ENCODE measurements at regions not wholly inside any gene's neighbourhood (a gene's known extent, or its start where the extent isn't known, plus 50 kb on each side); places are given as distances from the start of the nearest gene placed in this dataset.

DNA sequence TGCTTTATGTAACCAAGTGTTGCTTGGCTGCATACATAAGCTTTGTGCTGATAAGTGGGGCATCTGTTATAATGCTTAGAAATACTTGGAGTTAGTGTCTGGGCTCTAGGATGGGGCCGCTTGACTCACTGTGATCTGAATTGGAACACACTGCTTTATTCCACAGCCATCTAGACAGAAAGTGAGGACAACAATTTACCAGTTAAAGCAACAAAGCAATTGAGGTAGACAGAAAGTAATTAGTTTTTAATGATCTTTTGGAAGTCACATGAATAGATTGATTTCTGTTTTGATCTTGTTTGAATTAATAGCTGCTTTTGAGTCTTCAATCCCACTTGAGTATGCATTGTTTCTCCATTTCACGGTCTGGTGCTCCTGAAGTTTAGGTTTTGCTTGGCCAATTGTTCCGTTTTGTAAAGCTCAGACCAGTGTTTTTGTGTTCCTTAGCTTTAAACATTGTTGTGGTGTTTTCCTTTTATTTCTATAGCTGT is 157.5 kb downstream of the TRMT11 start:
- H3K27ac Mint-ChIP-seq = no peak overlapping the region
- DNase-seq (ENCODE audit: low spot score, unreplicated experiment) = no peak
- H3K4me3 Mint-ChIP-seq (ENCODE audit: low read depth) = no peak overlapping the region
- H3K36me3 Mint-ChIP-seq (ENCODE audit: insufficient read depth) = no peaks in the 10 kb centered on the region
- TF ChIP-seq, protein P1, sequence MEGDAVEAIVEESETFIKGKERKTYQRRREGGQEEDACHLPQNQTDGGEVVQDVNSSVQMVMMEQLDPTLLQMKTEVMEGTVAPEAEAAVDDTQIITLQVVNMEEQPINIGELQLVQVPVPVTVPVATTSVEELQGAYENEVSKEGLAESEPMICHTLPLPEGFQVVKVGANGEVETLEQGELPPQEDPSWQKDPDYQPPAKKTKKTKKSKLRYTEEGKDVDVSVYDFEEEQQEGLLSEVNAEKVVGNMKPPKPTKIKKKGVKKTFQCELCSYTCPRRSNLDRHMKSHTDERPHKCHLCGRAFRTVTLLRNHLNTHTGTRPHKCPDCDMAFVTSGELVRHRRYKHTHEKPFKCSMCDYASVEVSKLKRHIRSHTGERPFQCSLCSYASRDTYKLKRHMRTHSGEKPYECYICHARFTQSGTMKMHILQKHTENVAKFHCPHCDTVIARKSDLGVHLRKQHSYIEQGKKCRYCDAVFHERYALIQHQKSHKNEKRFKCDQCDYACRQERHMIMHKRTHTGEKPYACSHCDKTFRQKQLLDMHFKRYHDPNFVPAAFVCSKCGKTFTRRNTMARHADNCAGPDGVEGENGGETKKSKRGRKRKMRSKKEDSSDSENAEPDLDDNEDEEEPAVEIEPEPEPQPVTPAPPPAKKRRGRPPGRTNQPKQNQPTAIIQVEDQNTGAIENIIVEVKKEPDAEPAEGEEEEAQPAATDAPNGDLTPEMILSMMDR (IDR thresholded peaks at IDR 0.05; ENCODE audit: unreplicated experiment) = no peak
- no peaks in the 10 kb centered on the region for H3K4me1 Mint-ChIP-seq (ENCODE audit: low read depth)
- no peaks in the 10 kb centered on the region for H3K27me3 Mint-ChIP-seq
- H3K9me3 Mint-ChIP-seq (ENCODE audit: low read depth) = peaks cover 3% of the 10 kb centered on the region

DNA sequence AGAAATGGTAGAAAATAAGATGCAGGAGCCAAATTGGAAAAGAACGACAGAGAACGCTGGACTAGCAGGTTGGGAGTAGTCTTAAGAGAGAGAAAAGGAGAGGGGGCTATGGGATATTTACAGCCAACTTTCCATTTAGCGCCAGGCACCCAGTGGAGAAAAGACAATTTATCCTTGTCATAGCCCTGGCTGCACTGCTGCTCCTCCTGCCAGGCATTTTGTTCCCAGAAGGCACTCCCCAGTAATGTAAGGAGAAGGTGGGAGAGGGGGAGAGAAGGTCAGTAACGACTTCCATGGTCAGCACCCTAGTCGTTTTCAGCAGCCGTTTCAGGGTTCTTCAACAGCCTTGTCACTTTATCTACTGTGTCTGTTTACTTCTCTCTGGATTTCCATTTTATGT is 159.0 kb downstream of the TRMT11 start:
- no peaks in the 10 kb centered on the region for H3K27me3 Mint-ChIP-seq
- peaks cover 2% of the 10 kb centered on the region for H3K4me1 Mint-ChIP-seq (ENCODE audit: low read depth)
- H3K9me3 Mint-ChIP-seq (ENCODE audit: low read depth) = peaks cover 1% of the 10 kb centered on the region
- no peak overlapping the region for H3K27ac Mint-ChIP-seq
- TF ChIP-seq, protein P1 (IDR thresholded peaks at IDR 0.05; ENCODE audit: unreplicated experiment) = no peak
- no peaks in the 10 kb centered on the region for H3K36me3 Mint-ChIP-seq (ENCODE audit: insufficient read depth)
- no peak overlapping the region for H3K4me3 Mint-ChIP-seq (ENCODE audit: low read depth)
- DNase-seq (ENCODE audit: low spot score, unreplicated experiment) = no peak

DNA sequence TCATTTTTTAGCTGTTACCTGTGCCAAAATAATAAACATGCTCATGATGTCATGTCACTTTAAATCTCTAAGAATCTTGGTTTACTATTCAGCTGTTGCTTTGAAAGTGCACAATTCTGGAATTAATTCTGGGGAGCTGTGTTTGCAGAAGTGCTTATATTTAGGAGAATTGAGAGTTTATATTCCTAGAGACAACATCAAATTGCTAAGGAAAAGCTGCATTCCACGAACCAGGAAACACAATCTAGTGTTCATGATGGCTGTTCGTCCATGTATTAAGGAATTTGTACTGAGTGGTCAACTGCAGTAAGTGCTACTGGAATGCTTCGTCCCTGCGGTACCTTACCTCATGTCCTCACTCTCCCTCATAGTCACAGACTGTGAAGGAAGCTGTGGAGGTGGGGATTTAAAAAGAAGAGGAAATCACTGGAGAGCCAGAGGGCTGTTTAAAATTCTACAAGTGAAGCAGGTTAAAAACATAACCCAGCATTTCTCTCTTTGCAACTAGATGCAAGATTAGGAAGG is 161.0 kb downstream of the TRMT11 start:
- Mint-ChIP-seq H3K4me3 (ENCODE audit: low read depth) (no peak overlapping the region), H3K36me3 (ENCODE audit: insufficient read depth) (no peaks in the 10 kb centered on the region), H3K4me1 (ENCODE audit: low read depth) (peaks cover 2% of the 10 kb centered on the region), H3K27ac (peak overlapping the region; percentile 39), H3K9me3 (ENCODE audit: low read depth) (no peaks in the 10 kb centered on the region), H3K27me3 (no peaks in the 10 kb centered on the region)
- TF ChIP-seq, protein P1 (IDR thresholded peaks at IDR 0.05; ENCODE audit: unreplicated experiment) = no peak
- no peak for DNase-seq (ENCODE audit: low spot score, unreplicated experiment)

DNA sequence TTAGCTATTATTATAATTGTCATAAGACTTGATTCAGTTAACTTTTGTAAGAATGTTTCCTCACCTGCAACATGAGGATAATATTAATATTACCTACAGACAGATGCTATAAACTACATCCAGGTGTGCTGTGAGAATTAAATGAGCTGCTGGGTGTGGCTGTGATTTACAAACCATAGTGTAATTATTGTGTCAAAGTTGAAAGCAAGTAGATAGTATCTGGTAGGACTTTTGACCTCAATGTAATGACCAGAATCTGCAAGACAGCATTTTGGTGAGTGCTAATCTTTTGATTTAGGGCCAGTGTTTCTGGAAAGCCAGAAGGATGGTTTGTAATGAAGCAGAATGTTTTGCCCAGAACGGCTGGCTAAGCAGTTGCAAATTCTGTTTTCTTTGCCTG is 162.5 kb downstream of the TRMT11 start:
- Mint-ChIP-seq H3K4me3 (ENCODE audit: low read depth) (no peak overlapping the region), H3K9me3 (ENCODE audit: low read depth) (no peaks in the 10 kb centered on the region), H3K4me1 (ENCODE audit: low read depth) (peaks cover 6% of the 10 kb centered on the region), H3K36me3 (ENCODE audit: insufficient read depth) (no peaks in the 10 kb centered on the region), H3K27me3 (no peaks in the 10 kb centered on the region), H3K27ac (no peak overlapping the region)
- no peak for DNase-seq (ENCODE audit: low spot score, unreplicated experiment)
- TF ChIP-seq, protein P1 (IDR thresholded peaks at IDR 0.05; ENCODE audit: unreplicated experiment) = no peak

DNA sequence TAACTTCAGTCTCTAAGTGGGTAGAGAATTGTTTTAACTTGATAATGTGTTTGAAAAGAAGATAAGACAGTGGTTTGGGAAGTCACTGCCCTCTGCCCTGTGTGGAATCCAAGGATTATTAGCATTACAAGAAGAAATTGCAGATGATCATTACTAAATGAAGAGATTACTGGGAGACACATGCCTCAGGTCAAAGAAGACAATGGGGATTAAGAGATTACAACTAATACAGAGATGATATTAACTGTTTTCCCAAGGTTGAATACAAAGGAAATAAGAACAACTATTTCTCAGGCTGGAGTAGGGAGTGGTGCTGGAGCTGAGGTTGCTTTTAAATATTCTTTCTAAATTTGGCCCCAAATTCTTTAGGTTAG is 166.0 kb downstream of the TRMT11 start:
- H3K4me1 Mint-ChIP-seq (ENCODE audit: low read depth) = peaks cover 7% of the 10 kb centered on the region
- no peaks in the 10 kb centered on the region for H3K36me3 Mint-ChIP-seq (ENCODE audit: insufficient read depth)
- TF ChIP-seq, protein P1 (IDR thresholded peaks at IDR 0.05; ENCODE audit: unreplicated experiment) = no peak
- H3K27ac Mint-ChIP-seq = no peak overlapping the region
- no peaks in the 10 kb centered on the region for H3K27me3 Mint-ChIP-seq
- H3K9me3 Mint-ChIP-seq (ENCODE audit: low read depth) = no peaks in the 10 kb centered on the region
- no peak for DNase-seq (ENCODE audit: low spot score, unreplicated experiment)
- H3K4me3 Mint-ChIP-seq (ENCODE audit: low read depth) = no peak overlapping the region

Measured in progenitor cell of endocrine pancreas (in vitro differentiated cells).